HG02973 (cell line): ENCODE measurements at regions not wholly inside any gene's neighbourhood (a gene's known extent, or its start where the extent isn't known, plus 50 kb on each side); places are given as distances from the start of the nearest gene placed in this dataset.
"Not testable (repeated sequence)": the region's sequence is repeated elsewhere in the genome, so short reads cannot be mapped to it uniquely, and the experiment has no call there.

Experiments
- ATAC-seq: cut with Tn5 transposase; IDR thresholded peaks from one replicate; pipeline ENCODE4 v1.9.1; 2021; ENCODE audit warnings: moderate library complexity; ENCODE audit not compliant: unreplicated experiment

- ATAC-seq, result not testable (repeated sequence)
Observed at GRCh38 chr7:149992366-149992765, 118.6 kb downstream of the ATP6V0E2 start.

DNA sequence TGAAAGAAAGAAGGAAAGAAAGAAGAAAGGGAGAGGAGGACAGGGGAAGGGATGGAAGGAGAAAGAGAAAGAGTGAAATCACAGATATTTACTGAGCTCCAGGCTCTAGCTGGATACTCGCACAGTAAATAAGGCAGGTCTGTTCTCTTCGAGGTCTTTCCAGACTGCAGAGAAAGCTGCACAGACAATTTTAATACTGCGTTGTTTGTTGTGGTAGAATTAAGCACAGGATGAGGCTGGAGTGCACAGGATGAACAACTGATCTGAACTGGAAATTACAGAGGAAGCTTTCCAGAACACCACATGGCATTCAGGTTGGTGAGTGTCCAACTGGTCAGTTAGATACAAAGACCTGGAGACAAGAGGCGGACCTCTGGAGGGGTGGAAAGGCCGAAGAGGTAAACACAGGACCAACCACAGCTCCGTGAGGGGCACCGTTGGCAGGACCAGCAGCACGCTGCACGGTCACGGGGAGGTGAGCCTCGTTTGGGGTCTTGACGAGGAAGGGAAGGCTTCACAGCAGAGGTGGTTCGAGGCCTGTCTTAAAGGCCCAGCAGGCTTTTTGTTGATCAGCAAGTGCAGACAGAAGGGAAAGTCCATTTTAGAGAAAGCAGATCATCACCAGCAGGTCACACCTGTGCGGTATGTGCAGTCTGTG lies 121.7 kb downstream of the ATP6V0E2 start:
- not testable (repeated sequence) for ATAC-seq

- ATAC-seq, result not testable (repeated sequence)
Observed at GRCh38 chr7:150000780-150001599, 127.2 kb downstream of the ATP6V0E2 start.

GRCh38 chr7:150003304-150003810 lies 129.6 kb downstream of the ATP6V0E2 start:
- ATAC-seq, result no peak

DNA sequence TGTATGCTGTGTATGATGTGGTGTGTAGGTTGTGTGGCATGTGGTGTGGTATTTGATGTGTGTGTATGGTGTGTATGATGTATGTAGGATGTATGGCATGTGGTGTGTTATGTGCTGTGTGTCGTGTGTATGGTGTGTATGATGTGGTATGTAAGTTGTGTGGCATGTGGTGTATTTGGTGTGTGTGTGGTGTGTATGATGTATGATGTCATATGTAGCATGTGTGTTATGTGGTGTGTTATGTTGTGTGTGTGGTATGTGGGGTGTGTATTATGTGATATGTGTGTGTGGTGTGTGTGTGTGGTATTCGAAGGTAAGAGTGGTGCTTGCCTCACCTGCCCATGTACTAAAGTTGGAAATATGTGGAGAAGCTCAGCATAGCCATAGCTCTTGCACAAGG lies 130.2 kb downstream of the ATP6V0E2 start:
- ATAC-seq, result not testable (repeated sequence)

DNA sequence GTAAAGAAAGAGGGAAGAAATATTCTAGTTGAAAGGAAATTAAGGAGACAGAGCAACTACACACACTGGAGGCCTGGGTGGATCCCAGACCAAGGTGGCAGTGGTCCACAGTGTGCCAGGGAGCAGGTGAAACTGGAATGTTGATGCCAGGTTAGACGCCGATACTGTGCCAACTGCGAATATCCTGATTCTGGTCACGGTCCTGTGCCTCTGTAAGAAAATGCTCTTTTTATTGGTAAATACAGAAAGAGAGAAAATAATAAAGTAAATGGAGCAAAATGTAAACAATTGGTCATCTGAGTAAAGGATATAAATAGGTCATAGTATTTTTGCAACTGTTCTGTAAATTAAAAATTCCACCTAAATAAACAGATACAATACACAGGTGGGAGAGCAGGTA lies 131.1 kb downstream of the ATP6V0E2 start:
- not testable (repeated sequence) for ATAC-seq

DNA sequence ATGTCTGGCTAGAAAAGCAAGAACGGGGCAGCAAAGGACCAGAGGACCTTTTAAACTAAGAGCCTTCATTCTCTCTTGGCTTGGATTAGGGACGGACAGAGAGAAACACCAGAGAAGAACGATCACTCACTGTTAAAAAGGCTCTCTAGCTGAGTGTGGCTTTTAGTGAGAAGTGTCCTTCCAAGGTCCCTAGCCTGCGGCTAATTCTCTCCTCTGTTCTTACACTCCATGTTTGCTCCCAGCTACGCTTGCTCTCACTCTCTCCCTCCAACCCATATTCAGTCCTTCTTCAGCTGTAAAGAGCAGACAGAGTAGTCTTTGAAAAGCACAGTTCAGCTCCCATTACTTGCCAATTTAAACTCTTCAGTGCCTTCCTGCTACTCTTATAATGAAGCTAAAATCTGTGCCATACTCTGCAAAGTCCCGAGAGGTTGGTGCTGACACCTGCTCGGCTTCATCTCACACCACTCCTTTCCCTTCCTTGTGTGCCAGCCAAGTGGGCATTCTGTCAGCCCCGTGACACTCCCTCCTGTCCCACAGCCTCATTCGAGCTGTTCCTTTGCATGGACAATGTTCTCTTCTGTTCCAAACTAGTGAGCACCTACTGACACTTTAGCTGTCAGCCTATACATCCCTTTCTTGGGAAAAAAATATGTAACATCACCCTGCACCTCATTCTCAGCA lies 136.0 kb downstream of the ATP6V0E2 start:
- not testable (repeated sequence) for ATAC-seq

GRCh38 chr7:150016651-150017189 lies 143.0 kb downstream of the ATP6V0E2 start:
- not testable (repeated sequence) for ATAC-seq

GRCh38 chr7:150020210-150020609 lies 146.4 kb downstream of the ATP6V0E2 start:
- not testable (repeated sequence) for ATAC-seq

DNA sequence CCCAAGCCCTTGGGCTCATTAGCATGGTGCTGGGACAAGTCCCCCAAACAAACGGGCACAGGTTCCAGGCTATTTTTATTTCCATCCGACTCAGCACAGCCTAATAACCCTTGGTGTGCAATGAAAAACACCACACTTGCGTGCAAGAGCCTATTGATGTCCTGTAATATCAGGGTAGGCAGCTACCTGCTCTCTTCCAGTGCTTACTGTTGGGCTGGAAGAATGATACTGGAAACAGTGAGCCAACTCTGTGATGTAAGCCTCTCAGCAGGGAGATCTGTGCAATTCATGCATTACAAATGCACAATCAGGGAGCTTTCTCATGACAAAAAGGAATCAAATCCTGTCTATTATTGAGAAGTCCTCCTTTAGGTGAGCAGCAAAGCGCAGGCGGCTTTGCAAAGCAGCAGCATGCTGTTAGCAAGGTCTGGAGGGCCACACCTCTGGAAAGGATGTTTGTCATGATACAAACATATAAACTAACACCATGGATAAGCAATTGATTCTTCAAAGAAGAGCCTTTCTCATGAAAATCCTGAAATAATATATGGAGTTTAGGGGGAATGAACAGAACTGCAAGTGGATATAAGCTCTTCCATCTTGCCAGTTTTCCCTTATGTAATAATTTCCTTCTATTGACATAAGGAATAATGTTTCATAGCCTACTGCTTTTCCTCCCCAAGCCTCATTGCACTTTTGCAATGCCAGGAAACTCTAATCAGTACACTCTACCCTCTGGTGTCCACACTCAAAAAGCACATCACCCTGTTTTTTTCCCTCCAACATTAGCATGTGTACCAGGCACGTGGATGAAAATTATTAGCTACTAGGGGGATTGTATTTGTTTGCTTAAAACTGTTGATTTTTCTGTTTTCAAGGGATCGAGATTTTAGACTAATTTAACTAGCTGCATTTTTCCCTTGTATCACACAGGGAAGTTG lies 151.1 kb downstream of the ATP6V0E2 start:
- not testable (repeated sequence) for ATAC-seq

GRCh38 chr7:150025802-150026201 lies 152.0 kb downstream of the ATP6V0E2 start:
- not testable (repeated sequence) for ATAC-seq

DNA sequence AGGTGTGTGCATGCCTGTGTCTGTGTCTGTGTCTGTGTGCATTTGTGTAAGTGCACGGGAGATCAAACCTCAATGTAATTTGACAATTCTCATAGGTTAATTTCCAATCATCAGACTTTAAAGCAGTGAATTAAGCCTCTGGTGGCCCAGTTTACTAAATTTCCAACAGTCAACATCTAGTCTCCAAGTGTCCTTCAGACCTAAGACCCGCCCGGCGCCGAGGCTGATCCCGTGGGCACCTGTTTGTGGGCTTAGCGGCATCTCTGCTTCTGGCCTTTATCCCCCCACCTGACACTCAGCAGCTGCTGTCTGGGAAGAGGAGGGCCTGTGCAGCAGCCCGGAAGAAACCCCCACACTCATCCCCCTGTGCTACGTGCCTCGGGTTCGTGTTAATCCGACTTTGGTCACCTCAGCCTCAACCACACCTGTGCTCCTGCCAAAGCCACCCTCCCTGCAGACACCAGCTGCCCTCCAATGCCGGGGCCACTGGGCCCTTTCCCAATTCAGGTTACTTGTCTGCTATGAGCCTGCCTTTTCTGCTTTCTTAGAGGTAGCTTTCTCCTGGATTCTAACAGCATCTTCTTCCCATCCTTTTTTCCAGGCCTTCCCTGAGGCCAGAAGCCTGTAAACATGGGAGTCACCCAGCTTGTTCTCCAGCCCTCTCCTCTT lies 154.7 kb downstream of the ATP6V0E2 start:
- not testable (repeated sequence) for ATAC-seq

DNA sequence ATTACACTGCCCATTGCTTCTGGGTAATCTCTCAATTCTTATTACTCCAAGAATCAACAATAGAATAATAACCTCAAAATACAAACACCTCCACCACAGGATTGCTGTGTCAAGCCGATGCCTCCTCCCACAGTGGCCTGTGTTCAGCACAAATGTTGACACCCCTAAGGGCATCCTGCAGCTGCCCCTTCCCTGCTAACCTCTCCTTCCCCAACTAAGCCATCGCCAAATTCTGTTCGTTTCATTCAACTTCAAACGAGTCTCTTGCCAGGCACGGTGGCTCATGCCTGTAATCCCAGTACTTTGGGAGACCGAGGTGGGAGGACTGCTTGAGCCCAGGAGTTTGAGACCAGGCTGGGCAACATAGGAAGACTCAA lies 155.2 kb downstream of the ATP6V0E2 start:
- ATAC-seq, result not testable (repeated sequence)

DNA sequence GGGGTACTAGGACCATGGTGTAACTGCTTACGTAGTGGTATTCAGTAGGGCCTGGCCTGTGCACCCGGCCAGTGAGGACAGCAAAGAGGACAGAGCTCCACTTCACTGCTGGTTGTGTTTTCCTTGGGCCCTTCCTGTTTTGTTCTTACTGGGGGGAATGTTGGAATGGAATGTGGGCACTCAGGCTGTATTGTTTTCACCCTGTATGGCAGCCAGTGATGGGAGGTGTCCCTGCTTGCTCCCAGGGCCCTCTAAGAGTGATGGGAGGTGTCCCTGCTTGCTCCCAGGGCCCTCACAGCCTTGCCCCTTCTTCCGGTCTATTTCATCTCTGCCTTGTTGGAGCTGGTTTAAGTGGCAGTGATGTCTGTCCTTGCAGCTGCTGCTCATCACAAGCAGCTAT lies 158.0 kb downstream of the ATP6V0E2 start:
- ATAC-seq, result not testable (repeated sequence)

- not testable (repeated sequence) for ATAC-seq
Observed at GRCh38 chr7:150033711-150034110, 159.9 kb downstream of the ATP6V0E2 start.

GRCh38 chr7:150035769-150036168 lies 162.0 kb downstream of the ATP6V0E2 start:
- ATAC-seq, result not testable (repeated sequence)

- ATAC-seq, result not testable (repeated sequence)
Observed at GRCh38 chr7:150039061-150039460, 165.3 kb downstream of the ATP6V0E2 start.

- not testable (repeated sequence) for ATAC-seq
Observed at GRCh38 chr7:150042281-150042680, 168.5 kb downstream of the ATP6V0E2 start.

DNA sequence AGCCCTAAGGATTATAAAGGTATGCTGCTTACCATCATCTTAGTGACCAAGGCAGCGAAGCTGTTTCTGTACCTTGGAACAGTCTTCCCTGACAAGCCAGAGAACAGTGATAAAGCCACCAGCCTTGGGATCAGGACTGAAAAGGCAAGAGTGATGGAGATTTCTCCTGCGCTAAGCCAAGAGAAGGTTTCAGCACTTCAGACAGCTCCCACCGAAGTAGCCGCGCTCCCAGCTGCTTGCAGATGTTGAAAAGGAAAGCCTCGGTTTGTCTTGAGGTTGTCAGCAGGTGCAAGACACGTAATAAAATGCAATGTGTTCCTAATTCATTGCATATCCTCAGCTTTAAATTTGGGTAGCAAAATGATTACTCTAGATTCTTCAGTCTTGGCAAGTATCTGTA lies 171.0 kb downstream of the ATP6V0E2 start:
- not testable (repeated sequence) for ATAC-seq
